ENCODE measurements at regions not wholly inside any gene's neighbourhood (a gene's known extent, or its start where the extent isn't known, plus 50 kb on each side); places are given as distances from the start of the nearest gene placed in this dataset.

DNA sequence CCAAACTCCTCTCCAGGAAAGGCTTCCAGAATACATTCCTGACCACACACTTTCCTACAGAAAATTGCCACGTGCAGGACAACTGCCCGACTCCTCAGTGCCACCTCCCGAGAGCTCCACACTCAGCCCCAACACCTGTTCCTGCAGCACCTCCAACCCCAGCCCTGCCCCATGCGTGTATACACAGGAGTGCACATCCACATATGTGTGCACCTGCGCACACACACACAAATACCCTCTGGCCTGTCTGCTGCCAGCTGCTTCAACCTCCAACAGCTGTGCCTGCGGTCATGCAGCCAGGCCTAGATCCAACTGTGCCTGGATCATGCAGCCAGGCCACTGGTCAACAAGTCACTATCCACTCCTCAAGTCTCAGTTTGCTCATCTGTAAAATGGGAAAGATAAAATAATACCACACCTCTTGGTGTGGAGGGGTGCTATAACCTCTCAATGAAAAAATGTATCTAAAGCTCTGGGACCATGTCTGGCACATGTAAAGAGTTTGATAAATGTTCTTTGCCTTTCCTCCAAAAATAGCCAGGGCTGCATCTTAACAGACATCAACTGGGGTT is 152.1 kb upstream of the ID2 start:
- H3K36me3 ChIP-seq (ENCODE audit: control insufficient read depth, insufficient read depth, low read length) = no peaks in the 10 kb centered on the region
- Mint-ChIP-seq H3K27ac (no peak overlapping the region), H3K4me3 (no peak overlapping the region), H3K27me3 (ENCODE audit: insufficient read depth) (no peaks in the 10 kb centered on the region), H3K4me1 (peaks cover 22% of the 10 kb centered on the region), H3K36me3 (ENCODE audit: low read depth) (peaks cover 2% of the 10 kb centered on the region), H3K9me3 (peaks cover 13% of the 10 kb centered on the region)
- no peak overlapping the region for H3K4me3 ChIP-seq (ENCODE audit: low read length)
- peaks cover 9% of the 10 kb centered on the region for H3K9me3 ChIP-seq (ENCODE audit: control insufficient read depth, low read length)
- peaks cover 7% of the 10 kb centered on the region for H3K4me1 ChIP-seq (ENCODE audit: control insufficient read depth, insufficient read depth, low read length)
- no peak for DNase-seq
- no peaks in the 10 kb centered on the region for H3K27me3 ChIP-seq (ENCODE audit: control insufficient read depth, insufficient read depth, low read length, poor library complexity, severe bottlenecking)
- WGBS, 2 experiments (ENCODE audit: insufficient coverage in 1 of 2, insufficient read length in 1 of 2) = 89 to 93% methylated on average over 3 to 6 of the region's 6 CpGs
- H3K9ac ChIP-seq (ENCODE audit: extremely low read depth, low read length, poor library complexity, severe bottlenecking) = no peak overlapping the region
- no peak overlapping the region for H3K27ac ChIP-seq (ENCODE audit: low read depth, low read length)
- TF ChIP-seq, protein P1, sequence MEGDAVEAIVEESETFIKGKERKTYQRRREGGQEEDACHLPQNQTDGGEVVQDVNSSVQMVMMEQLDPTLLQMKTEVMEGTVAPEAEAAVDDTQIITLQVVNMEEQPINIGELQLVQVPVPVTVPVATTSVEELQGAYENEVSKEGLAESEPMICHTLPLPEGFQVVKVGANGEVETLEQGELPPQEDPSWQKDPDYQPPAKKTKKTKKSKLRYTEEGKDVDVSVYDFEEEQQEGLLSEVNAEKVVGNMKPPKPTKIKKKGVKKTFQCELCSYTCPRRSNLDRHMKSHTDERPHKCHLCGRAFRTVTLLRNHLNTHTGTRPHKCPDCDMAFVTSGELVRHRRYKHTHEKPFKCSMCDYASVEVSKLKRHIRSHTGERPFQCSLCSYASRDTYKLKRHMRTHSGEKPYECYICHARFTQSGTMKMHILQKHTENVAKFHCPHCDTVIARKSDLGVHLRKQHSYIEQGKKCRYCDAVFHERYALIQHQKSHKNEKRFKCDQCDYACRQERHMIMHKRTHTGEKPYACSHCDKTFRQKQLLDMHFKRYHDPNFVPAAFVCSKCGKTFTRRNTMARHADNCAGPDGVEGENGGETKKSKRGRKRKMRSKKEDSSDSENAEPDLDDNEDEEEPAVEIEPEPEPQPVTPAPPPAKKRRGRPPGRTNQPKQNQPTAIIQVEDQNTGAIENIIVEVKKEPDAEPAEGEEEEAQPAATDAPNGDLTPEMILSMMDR (conservative IDR thresholded peaks at IDR 0.05) = no peak

DNA sequence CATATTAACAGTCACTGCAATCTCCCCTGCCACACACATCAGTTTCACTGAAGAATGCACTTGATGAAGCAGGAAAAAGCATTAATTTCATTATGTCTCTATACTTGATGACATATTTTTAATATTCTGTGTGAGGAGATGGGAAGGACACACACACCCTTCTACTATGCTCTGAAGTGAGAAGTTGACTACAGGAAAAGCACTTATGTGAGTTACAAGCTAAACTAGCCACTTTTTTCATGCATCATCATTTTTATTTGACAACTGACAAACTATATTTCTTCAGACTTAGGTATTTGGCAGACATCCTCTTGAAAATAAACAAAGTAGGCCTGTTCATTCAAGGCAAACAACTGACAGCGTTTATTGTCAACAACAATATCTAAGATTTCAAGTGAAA is 150.4 kb upstream of the ID2 start:
- Histone ChIP-seq H3K36me3 (ENCODE audit: control insufficient read depth, insufficient read depth, low read length) (no peaks in the 10 kb centered on the region), H3K9me3 (ENCODE audit: control insufficient read depth, low read length) (peaks cover 9% of the 10 kb centered on the region), H3K4me1 (ENCODE audit: control insufficient read depth, insufficient read depth, low read length) (peaks cover 14% of the 10 kb centered on the region), H3K4me3 (ENCODE audit: low read length) (no peak overlapping the region), H3K9ac (ENCODE audit: extremely low read depth, low read length, poor library complexity, severe bottlenecking) (no peak overlapping the region), H3K27me3 (ENCODE audit: control insufficient read depth, insufficient read depth, low read length, poor library complexity, severe bottlenecking) (no peaks in the 10 kb centered on the region), H3K27ac (ENCODE audit: low read depth, low read length) (no peak overlapping the region)
- peaks cover 2% of the 10 kb centered on the region for H3K36me3 Mint-ChIP-seq (ENCODE audit: low read depth)
- H3K27me3 Mint-ChIP-seq (ENCODE audit: insufficient read depth) = no peaks in the 10 kb centered on the region
- peaks cover 20% of the 10 kb centered on the region for H3K4me1 Mint-ChIP-seq
- TF ChIP-seq, protein P1 (conservative IDR thresholded peaks at IDR 0.05) = no peak
- H3K4me3 Mint-ChIP-seq = no peak overlapping the region
- DNase-seq = no peak
- H3K27ac Mint-ChIP-seq = no peak overlapping the region
- H3K9me3 Mint-ChIP-seq = peaks cover 13% of the 10 kb centered on the region
- 100% methylated on average over 1 of the region's 1 CpG for WGBS, 2 experiments (ENCODE audit: insufficient coverage in 1 of 2, insufficient read length in 1 of 2)

DNA sequence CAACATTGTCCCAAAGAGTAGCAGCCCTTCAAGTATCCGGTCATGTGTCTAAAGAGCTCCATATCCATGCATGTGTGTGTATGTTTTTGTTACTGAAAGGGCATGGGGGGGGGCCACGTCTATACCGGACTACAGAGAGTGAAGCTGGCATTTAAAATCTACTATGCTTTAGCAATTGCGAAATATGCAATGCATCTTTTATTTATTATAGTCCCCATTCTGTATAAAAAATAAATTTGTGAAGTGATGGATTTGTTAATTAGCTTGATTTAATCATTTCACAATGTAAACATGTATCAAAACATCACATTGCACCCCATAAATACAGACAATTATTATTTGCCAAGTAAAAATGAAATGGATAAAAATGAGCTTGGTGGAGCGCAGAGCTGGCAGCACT is 149.4 kb upstream of the ID2 start:
- Mint-ChIP-seq H3K27ac (no peak overlapping the region), H3K36me3 (ENCODE audit: low read depth) (peaks cover 2% of the 10 kb centered on the region), H3K27me3 (ENCODE audit: insufficient read depth) (no peaks in the 10 kb centered on the region), H3K4me1 (peaks cover 18% of the 10 kb centered on the region), H3K9me3 (peaks cover 13% of the 10 kb centered on the region), H3K4me3 (no peak overlapping the region)
- H3K36me3 ChIP-seq (ENCODE audit: control insufficient read depth, insufficient read depth, low read length) = no peaks in the 10 kb centered on the region
- no peak for DNase-seq
- H3K27ac ChIP-seq (ENCODE audit: low read depth, low read length) = no peak overlapping the region
- no peak overlapping the region for H3K9ac ChIP-seq (ENCODE audit: extremely low read depth, low read length, poor library complexity, severe bottlenecking)
- peaks cover 16% of the 10 kb centered on the region for H3K4me1 ChIP-seq (ENCODE audit: control insufficient read depth, insufficient read depth, low read length)
- peaks cover 9% of the 10 kb centered on the region for H3K9me3 ChIP-seq (ENCODE audit: control insufficient read depth, low read length)
- no peak overlapping the region for H3K4me3 ChIP-seq (ENCODE audit: low read length)
- TF ChIP-seq, protein P1 (conservative IDR thresholded peaks at IDR 0.05) = no peak
- H3K27me3 ChIP-seq (ENCODE audit: control insufficient read depth, insufficient read depth, low read length, poor library complexity, severe bottlenecking) = no peaks in the 10 kb centered on the region
- WGBS, 2 experiments (ENCODE audit: insufficient coverage in 1 of 2, insufficient read length in 1 of 2) = 78 to 100% methylated on average over 4 to 5 of the region's 5 CpGs

Data from endodermal cell (in vitro differentiated cells).